ENCODE measurements at regions not wholly inside any gene's neighbourhood (a gene's known extent, or its start where the extent isn't known, plus 50 kb on each side); places are given as distances from the start of the nearest gene placed in this dataset.

DNA sequence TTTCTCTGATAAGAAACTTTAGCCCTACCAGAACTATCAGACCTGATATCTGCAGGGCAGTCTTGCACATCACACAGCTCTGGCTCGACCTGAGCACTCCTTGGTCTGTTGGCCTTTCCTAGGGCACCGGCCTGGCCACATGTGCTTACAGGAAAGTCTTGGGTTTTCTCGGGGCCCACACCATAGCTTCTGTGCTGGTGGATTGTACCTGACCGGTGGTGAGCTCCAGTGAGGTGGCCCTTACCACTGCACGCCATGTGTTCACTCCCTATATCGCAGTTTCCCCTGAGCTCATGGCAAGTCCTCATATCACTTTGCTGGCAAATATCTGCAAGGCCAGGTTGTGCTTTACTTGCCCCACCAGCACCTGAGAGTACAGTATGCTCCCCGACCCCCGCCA, 2637.4 kb downstream of the ARAP2 start:
- TF ChIP-seq, protein P1, sequence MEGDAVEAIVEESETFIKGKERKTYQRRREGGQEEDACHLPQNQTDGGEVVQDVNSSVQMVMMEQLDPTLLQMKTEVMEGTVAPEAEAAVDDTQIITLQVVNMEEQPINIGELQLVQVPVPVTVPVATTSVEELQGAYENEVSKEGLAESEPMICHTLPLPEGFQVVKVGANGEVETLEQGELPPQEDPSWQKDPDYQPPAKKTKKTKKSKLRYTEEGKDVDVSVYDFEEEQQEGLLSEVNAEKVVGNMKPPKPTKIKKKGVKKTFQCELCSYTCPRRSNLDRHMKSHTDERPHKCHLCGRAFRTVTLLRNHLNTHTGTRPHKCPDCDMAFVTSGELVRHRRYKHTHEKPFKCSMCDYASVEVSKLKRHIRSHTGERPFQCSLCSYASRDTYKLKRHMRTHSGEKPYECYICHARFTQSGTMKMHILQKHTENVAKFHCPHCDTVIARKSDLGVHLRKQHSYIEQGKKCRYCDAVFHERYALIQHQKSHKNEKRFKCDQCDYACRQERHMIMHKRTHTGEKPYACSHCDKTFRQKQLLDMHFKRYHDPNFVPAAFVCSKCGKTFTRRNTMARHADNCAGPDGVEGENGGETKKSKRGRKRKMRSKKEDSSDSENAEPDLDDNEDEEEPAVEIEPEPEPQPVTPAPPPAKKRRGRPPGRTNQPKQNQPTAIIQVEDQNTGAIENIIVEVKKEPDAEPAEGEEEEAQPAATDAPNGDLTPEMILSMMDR (IDR thresholded peaks at IDR 0.05): no peak
- no peak for TF ChIP-seq POLR2AphosphoS5 (IDR thresholded peaks at IDR 0.05)
